GM18867 (cell line): ENCODE measurements at regions not wholly inside any gene's neighbourhood (a gene's known extent, or its start where the extent isn't known, plus 50 kb on each side); places are given as distances from the start of the nearest gene placed in this dataset.
"Not testable (repeated sequence)": the region's sequence is repeated elsewhere in the genome, so short reads cannot be mapped to it uniquely, and the experiment has no call there.

ENCODE experiments used
- ATAC-seq: cut with Tn5 transposase; IDR thresholded peaks from one replicate; pipeline ENCODE4 v1.9.1; 2021; ENCODE audit warnings: mild to moderate bottlenecking, moderate library complexity; ENCODE audit not compliant: unreplicated experiment

DNA sequence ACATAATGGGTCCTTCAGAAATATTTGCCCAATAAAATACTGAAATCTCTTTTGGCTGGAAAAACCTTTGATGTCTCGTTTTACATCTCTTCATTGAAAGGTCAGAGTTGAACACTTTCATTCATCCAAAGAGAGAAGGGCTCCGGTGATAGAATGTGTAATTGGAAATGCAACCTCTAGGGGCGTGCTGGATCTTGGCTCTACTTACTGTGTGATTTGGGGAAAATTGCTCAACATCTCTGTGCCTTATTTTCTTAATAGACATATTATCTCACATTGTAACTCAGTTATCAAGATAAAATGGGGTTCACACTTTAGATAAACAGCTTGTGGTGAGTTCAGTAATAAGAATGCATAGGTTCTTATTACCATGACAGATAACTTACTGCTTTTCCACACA is 1444.1 kb downstream of the SLITRK5 start:
- no peak for ATAC-seq

DNA sequence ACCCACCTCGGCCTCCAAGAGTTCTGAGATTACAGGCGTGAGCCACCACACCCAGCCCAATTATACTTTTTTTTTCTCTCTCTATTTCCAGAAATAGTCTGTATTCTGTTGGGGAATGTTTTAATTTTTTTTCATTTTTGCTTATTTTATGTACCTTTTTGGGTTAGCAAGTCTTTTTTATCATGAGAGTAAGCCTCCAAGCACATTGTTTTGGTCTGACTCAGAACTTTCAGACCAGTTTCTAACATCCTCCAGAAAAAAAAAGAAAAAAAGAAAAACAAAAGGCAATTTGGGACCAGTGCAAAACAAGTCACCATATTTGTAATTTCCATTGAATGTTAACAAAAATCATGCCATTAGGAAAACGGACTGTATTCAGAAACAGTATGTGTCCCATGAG is 1465.5 kb downstream of the SLITRK5 start:
- no peak for ATAC-seq

DNA sequence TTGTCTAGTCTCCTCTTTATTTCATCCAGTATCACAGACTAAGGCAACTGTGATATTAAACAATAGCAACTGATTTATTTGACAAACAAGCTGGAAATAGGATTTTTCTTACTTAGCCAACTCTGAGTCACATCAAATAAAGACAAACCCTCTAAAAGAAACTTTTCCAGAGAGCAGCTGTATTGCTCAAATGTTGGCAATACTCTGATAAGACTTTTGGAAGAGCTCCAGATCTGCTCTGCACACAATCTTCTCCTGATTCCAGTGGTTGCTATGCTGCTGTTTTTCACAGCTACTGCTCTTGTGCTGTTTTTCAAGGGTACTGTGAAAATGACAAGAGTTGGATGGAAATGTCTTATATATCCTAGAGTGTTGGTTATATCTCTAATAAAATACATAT is 1479.2 kb downstream of the SLITRK5 start:
- no peak for ATAC-seq

DNA sequence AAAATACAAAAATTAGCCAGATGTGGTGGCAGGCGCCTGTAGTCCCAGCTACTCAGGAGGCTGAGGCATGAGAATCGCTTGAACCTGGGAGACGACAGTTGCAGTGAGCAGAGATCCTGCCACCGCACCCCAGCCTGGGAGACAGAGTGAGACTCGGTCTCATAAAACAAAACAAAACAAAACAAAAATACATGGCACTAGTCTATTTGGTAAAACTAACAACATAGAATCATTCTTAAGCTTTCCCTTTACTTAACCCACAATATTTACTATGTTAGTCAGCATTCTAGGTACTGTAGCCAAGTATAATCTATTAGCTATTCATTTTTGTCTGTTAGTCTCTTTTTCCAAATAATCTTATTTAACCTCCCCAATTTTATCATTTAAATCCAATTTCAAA is 1482.8 kb downstream of the SLITRK5 start:
- ATAC-seq, result no peak

DNA sequence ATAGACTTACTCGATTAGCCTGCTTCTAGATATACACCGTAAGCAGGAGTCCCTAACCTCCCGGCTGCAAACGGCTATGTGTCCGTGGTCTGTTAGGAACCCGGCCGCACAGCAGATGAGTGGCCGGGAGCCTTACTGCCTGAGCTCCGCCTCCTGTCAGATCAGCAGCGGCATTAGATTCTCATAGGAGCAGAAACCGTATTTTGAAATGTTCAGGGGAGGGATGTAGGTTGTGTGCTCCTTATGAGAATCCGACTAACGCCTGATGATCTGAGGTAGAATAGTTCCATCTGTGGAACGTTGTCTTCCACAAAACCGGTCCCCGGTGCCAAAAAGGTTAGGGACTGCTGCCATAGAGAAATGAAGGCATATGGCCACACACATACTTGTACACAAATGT is 1491.9 kb downstream of the SLITRK5 start:
- ATAC-seq, result no peak

DNA sequence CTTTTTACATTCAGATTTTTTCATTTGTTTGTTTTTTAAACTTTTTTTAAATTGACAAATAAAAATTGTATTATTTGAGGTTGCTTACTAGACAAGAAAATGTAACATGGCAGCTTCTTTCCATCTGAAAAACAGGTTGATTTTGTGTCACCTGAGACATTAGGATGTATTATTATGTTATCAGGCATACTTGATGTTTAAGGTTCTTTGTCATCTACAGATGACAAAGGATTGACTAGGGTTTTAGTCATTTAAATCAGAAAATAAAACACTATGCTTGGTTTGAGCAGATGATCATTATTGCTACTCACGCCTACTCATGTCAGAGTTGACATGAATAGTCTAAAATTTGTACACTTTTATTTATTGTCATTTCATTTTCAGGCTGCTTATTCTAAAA is 1494.5 kb downstream of the SLITRK5 start:
- no peak for ATAC-seq

DNA sequence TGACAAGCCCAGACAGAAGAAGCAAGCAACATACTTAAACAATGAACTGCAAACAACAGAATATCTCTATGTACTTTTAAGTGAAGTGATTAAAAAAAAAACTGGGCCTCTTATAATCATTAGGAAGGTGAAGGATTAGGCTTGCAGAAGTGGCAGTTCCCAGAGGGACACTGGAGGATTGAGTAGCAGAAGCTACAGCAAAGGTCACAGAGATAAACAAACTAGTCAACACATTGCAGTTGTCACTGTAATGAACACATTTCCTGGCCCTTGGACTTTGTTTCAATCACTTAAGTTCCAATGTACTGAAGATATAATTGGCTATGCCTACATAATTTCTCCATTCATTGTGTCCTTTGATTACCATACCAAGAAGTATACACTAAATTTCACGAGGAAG is 1498.8 kb downstream of the SLITRK5 start:
- ATAC-seq, result no peak

DNA sequence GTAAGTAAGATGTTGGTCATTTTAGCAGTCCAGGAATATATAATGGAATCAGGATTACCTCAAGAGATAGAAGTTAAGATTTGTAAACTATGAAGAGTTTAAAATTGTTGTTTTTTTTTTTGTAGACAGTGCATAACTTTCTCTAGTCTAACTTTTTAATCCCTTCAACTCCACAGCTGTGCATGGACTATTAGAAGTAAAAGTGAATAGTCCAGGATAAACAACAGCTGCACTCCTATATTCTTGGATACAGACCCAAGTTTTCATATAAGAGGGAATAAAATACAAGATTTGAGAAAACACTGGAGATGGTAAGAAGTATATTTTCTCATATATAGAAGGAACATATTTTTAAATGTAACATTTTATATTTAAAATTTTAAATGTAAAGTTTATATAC is 1509.9 kb downstream of the SLITRK5 start:
- no peak for ATAC-seq

DNA sequence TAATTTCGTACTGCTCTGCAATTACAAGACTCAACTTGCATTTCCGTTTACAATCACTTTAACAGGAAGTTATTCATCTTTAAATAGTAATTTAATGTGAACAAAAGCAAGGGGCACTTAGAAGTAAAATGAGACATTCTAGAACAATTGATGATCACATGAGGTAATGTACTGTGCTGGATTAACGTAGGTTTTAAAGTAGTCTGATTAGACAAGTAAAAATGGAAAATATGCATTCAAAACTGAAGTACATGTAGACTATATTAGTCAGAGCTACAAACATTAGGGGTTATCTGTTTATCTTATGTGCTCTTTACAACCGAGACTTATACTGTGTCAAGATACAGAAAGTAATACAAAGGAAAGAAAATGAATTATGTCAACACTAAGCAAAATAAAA is 1528.0 kb downstream of the SLITRK5 start:
- ATAC-seq, result no peak

DNA sequence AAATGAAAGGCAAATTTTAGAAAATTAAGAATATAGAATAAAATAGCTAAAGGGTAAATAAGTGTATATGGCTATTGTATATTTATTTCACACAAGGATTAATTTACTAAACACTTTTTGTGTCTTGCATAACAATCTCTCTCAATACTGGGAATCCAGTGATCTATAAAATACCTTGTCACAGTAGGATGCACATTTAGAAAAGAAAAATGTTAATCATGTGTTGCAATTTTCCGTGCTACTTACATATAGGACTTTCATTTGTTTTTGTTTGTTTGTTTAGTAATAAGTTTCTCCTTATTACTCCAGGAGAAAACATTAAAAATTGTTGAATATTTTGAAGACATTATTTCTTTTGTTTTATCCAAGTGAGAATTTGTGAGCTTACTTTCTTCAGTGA is 1533.3 kb downstream of the SLITRK5 start:
- no peak for ATAC-seq

DNA sequence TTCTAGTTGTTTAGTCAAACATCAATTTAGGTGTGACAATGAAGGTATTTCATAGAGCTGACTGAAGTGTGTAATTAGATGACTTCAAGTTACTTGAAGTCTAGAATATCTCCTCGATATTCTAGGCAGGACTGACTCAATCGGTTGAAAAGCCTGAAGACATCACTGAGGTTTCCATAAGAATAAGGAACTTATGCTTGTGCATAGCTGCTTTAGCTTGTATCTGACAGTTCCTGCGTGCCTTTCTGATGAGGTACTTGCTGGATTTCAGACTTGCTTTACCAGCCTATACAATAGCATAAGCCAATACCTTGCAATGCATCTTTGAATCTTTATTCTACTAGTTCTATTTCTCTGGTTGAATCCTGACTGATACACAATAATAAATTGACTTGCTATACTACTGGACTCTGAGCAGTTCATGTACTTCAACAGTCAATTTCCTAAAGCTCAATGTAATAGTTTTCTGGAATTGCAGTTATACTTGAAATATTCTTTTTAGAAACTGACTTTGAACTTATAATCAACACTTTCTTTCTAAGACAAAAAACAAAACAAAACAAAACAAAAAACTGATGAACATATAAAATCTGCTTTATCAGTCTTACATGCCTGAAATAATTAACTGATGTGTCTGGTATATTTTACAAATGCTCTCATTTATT is 1534.8 kb downstream of the SLITRK5 start:
- ATAC-seq, result no peak

DNA sequence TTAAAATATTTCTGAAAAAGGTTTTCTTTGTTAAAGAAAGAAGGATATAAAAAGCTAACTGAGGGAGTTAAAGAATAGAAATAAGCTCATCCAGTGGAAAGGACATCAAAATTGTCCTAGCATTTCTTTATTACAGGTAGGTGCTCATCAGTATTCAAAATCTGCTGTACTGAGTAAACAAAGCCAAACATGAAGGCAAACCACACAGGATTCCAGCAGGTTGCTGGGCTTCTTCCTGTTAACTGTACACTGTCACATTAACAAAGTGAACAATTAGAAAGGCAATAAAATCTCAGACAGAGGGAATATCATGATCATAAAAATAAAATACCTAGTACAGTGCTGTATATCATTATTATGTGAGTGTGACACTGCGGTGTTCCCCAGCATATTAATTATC is 1541.0 kb downstream of the SLITRK5 start:
- no peak for ATAC-seq

DNA sequence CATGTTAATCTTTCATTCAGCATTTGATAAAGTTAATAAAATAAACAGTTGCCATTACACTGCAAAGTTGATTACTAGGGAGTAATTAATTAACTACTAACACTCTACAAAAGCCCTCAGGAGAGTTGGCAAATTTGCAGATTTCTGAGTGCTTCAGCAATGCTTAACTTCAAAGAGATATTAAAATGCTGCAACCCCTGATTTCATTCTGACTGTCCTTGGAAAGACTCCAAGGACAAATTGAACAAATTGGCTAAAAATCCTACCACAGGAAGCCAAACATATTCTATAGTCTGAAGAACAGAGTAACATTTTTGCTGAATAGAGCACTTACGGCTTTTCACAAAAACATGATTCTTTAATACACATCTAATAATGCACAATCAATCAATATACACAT is 1543.0 kb downstream of the SLITRK5 start:
- no peak for ATAC-seq

DNA sequence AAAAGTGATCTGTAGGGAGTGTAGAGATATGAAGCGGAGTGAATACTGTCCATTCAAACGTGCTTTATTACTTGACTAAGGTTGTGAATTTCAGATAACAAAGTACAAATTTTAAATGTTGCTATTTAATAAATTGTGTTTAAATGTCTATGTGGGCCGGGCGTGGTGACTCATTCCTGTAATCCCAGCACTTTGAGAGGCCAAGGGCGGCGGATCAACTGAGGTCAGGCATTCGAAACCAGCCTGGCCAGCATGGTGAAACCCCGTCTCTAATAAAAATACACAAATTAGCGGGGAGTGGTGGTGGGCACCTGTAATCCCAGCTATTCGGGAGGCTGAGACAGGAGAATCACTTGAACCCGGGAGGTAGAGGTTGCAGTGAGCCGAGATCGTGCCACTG is 1544.1 kb downstream of the SLITRK5 start:
- ATAC-seq, result not testable (repeated sequence)

DNA sequence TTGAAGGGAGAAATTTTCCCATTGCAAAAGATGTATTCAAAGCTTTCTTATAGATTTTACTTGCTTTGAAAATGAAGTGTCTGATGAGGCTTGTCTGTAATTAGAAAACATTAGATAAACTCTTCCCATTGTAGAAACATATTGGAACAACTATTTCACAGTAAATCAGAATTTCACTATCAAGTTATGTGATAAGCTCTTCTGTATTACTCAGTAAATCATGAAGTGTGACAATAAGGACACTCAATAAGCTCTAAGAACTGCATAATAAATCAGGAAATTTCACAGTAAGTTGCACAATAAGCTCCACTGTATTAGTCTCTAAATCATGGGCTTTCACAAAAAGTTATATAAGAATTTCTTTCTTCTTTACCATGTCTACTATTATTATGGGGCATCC is 1546.6 kb downstream of the SLITRK5 start:
- no peak for ATAC-seq

DNA sequence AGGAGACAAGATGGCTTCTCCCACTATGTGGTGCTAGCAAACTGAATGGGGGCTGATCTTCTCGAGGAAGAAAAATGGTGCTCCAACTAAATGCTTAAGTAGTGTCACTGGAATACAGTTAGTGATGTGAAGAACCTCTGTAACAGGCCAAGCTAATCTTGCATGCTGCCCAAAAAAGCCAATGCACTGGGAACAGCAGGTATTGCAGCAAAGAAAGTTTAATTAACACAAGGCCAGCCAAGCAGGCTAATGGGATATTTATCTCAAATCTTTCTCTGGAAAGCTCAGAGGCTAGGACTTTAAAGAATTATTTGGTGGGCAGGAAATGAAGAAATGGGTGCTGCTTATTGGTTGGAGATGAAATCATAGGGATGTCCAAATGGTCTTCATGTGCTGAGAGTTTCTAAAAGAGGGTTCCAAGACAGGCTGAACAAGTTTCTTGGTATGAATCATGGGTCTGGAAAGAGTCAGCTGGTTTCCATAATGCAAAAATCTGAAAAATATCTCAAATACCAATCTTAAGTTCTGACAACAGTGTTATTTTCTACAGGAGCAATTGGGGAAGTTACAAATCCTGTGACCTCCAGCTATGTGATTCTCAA is 1550.5 kb downstream of the SLITRK5 start:
- ATAC-seq, result no peak

DNA sequence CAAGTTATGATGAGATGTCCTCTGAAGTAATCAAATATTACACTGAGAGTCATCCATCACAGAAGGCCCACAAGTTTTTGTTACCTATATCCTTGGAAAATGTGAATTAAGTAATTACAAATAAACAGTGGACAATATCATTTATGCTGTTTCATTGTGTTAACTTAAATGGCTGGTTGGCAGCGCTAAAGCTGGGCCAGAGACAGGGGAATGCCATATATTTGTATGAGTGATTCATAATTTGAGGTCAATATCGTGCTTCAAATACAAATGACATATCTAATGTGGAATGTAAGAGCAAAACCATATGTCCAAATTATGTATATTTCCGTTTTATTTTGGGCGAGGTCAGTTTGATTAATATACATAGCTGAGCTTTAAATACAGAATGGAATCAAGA is 1556.2 kb downstream of the SLITRK5 start:
- ATAC-seq, result no peak

DNA sequence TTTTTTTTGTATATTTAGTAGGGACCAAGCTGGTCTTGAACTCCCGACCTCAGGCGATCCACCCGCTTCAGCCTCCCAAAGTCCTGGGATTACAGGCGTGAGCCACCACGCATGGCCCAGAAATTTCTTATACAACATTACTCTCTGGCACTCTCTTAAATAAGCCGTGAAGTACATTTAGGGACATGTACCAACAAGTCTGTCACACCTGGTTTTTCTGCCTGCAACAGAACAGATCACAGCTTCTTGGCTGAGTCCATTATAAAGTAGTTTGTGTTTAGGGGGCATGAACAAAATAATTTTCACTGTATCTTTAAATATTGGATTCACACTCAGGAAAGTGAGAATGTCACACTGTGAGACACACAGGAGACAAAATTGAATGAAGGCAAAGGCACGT is 1567.3 kb downstream of the SLITRK5 start:
- ATAC-seq, result no peak

DNA sequence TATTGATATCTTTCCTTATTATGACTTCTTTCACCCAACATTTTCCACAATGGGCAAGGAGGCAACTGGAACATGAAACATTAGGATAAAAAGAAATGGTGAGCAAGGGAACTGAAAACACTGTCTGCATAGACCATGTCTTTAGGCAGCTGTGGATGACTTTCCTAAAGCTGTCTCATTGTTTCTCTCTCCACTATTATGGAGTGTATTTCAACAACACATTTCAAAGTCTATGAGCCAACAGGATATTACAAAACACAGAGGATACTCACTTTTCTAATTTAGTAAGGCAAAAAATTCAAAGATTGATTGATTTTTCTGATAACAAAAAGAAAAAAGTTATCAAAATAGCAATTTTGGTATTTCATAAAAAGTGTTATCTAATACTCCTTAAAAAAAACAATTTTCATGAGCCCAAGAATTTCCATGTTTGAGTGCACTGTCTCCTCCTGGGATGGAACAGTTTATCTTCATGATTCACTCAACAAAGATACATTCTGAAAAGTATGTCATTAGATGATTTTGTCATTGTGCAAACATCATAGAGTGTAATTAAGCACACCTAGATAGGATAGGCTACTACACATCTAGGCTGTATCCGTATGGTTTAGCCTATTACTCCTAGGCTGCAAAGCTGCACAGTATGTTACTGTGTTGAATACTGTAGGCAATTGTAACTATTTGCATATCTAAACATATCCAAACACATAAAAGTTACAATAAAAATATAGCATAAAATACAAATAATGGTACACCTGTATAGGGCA is 1568.4 kb downstream of the SLITRK5 start:
- no peak for ATAC-seq

DNA sequence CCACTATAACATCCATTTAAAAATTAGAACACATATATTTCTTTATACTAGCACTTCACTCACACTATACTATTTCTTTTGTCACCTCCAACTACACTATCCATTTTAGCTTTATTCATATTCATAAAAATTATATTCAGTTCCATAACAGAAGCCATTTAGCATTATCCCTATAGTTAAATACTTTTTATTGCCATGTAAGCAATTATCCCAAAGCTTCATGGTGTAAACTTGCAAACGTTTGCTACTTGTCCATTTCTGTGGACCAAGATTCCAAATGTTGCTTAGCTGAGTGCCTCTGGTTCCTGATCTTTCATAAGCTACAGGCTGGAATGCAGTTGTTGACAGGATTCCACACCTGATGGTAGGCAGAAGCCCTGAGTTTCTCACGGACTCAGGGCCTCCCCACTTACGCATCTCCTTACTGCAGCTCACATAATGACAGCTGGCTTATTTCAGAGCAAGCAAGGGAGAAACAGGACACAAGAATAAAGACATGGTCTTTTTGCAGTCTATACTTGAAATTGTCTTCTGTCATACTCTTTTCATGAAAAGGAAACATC is 1584.8 kb downstream of the SLITRK5 start:
- ATAC-seq, result no peak

DNA sequence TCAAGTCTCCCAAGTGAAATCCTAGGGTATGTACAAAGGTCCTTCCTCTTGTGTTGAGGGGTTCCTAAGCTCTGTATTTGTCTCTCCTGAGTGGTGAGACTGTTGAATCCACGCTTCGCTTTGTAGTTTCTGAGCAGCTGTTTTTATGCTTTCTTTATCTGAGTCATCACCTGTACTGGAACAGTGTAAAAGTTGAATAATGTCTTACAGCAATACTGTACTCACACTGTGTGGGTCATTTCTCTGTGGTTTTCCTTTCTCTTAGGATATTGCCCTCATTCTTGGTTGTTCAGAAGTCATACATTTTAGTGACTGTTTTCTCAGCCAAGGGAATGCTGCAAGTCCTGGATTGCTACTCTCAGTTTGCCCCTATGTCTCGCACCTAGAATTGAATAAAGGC is 1596.6 kb downstream of the SLITRK5 start:
- no peak for ATAC-seq

DNA sequence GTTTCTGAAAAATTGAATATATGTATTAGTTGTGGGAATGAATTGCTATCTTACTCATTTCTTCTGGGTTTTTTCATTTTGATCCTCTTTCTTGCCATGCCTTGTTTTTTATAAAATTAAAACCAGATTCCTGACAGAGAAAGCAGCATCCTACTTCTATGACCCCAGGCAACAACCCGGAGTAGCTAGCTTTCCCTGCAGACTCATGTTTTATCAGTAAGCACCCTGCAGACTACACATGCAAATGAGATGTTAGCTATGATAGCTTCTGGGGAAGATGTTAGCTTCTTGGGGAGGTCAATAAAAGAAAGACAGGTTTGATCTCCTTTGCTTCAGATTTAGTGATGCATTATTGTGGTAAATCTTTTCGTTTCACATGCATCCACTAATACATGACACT is 1598.6 kb downstream of the SLITRK5 start:
- no peak for ATAC-seq
